Tibial nerve (tissue), 4 donors: ENCODE measurements at regions not wholly inside any gene's neighbourhood (a gene's known extent, or its start where the extent isn't known, plus 50 kb on each side); places are given as distances from the start of the nearest gene placed in this dataset.

Experiments used
- CTCF ChIP-seq, 5 experiments: fragments of 200-600 bp in 3 of 5; fragments of 450-650 bp in 2 of 5; sonication (generic) in 3 of 5; IDR thresholded peaks; one replicate each; pipeline ENCODE4 v1.5.1; 2016 to 2019; ENCODE audit warnings: antibody characterized with exemption in 5 of 5, mild to moderate bottlenecking in 3 of 5, moderate library complexity in 2 of 5
- EP300 ChIP-seq, 2 donors: sonication (generic); formaldehyde crosslinking; IDR thresholded peaks; one replicate each; pipeline ENCODE4 v1.6.1; 2017; ENCODE audit warnings: antibody characterized with exemption in 2 of 2, mild to moderate bottlenecking in 1 of 2
- POLR2A ChIP-seq, 2 donors: fragments of 450-650 bp; IDR thresholded peaks; one replicate each; pipeline ENCODE4 v1.6.1; 2017; ENCODE audit warnings: antibody characterized with exemption in 2 of 2, mild to moderate bottlenecking in 2 of 2, moderate library complexity in 2 of 2

- TF ChIP-seq CTCF (IDR thresholded peaks at IDR 0.05) (no peak), POLR2A (IDR thresholded peaks at IDR 0.05) (no peak), EP300 (IDR thresholded peaks at IDR 0.05) (no peak)
Measured at GRCh38 chr11:11725438-11725837, 103.6 kb upstream of the GALNT18 start.
